HG02623 (cell line): ENCODE measurements at regions not wholly inside any gene's neighbourhood (a gene's known extent, or its start where the extent isn't known, plus 50 kb on each side); places are given as distances from the start of the nearest gene placed in this dataset.

Experiments used
- ATAC-seq: cut with Tn5 transposase; IDR thresholded peaks from one replicate; pipeline ENCODE4 v1.9.1; 2021; ENCODE audit warnings: moderate library complexity; ENCODE audit not compliant: unreplicated experiment

GRCh38 chr22:47394504-47395440, 632.3 kb downstream of the TBC1D22A start:
- no peak for ATAC-seq

GRCh38 chr22:47393191-47393590, 630.7 kb downstream of the TBC1D22A start:
- ATAC-seq, result no peak

GRCh38 chr22:47392729-47393128, 630.3 kb downstream of the TBC1D22A start:
- no peak for ATAC-seq

- no peak for ATAC-seq
Observed at GRCh38 chr22:47392054-47392347, 629.6 kb downstream of the TBC1D22A start.

- ATAC-seq, result no peak
Observed at GRCh38 chr22:47391169-47392053, 629.0 kb downstream of the TBC1D22A start.

GRCh38 chr22:47390026-47390970, 627.8 kb downstream of the TBC1D22A start:
- ATAC-seq, result no peak

- ATAC-seq, result no peak
Observed at GRCh38 chr22:47389201-47389600, 626.8 kb downstream of the TBC1D22A start.

DNA sequence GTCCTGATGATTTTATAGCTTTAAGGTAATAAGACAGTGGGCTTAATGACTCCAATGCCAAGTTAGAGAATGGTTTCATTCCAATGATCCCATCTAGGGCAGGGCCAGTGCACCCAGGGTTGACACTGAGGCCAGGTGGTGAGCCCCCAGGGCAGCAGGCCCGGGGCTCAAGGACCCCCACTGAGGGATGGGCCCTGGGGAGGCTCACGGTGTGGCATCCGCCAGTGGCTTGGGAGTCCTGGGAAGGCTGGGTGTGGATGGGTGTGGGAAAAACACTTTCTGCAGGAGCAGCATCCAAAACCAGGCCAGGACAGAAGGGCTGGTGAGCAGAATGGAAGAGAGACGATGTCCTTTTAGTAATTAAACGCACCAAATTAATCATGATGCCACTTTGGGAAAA, 626.3 kb downstream of the TBC1D22A start:
- no peak for ATAC-seq

GRCh38 chr22:47388331-47388730, 625.9 kb downstream of the TBC1D22A start:
- no peak for ATAC-seq

- ATAC-seq, result no peak
Observed at GRCh38 chr22:47386812-47387510, 624.5 kb downstream of the TBC1D22A start.

DNA sequence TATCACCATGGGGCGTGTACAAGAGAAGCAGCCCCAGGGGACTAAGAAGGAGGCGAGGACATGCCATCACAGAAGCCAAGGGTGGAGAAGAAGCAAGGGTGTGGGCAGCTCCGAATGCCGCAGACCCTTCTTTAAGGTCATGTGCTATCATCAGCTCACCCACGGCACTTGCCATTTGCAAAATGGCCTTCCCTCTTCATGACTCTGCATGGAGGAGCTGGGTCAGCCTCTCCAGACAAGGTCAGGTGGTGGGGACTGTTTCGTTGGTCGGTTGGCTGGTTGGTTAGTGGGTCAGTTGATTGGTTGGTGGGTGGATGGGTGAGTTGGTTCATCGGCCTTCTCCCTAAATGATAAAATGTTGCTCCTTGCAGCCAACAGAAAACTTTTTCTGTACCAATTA, 622.5 kb downstream of the TBC1D22A start:
- ATAC-seq, result no peak

GRCh38 chr22:47382164-47382890, 619.9 kb downstream of the TBC1D22A start:
- no peak for ATAC-seq

DNA sequence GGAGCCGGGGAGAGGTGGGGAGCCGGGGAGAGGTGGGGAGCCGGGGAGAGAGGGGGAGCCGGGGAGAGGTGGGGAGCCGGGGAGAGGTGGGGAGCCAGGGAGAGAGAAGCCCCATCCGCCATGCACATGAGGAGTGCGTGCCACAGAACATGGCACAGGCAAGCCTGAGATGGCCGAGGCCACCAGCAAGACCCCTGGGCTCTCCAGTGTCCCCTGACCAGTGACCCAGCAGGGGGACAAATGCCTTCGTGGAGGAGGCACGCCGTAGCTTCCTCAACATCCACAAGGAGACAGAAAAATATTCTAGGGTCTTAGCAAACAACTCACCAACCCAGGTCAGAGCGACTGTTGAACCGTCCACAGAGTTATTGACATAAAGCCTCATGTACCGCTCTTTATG, 618.8 kb downstream of the TBC1D22A start:
- ATAC-seq, result no peak

- no peak for ATAC-seq
Observed at GRCh38 chr22:47380692-47381091, 618.2 kb downstream of the TBC1D22A start.

DNA sequence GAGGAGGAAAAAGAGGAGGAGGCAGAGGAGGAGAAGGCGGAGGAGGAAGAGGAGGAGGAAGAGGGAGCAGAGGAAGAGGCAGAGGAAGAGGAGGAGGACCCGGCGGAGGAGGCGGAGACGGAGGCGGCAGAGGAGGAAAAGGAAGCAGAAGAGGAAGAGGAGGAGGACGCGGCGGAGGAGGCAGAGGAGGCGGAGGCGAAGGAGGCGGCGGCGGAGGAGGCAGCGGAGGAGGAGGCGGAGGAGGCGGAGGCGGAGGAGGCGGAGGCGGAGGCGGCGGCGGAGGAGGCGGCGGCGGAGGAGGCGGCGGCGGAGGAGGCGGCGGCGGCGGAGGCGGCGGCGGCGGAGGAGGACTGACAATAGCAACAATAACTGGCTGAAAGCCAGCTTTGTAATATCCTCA, 616.6 kb downstream of the TBC1D22A start:
- no peak for ATAC-seq

GRCh38 chr22:47377926-47378560, 615.6 kb downstream of the TBC1D22A start:
- ATAC-seq, result no peak

GRCh38 chr22:47376901-47377505, 614.6 kb downstream of the TBC1D22A start:
- no peak for ATAC-seq

GRCh38 chr22:47376322-47376700, 613.9 kb downstream of the TBC1D22A start:
- no peak for ATAC-seq
